Hippocampal formation (tissue), 2 donors: ENCODE measurements at regions not wholly inside any gene's neighbourhood (a gene's known extent, or its start where the extent isn't known, plus 50 kb on each side); places are given as distances from the start of the nearest gene placed in this dataset.
A peak's percentile ranks its signal among the peaks of the same experiment; 100 is the strongest.
"Not testable (repeated sequence)": the region's sequence is repeated elsewhere in the genome, so short reads cannot be mapped to it uniquely, and the experiment has no call there.

ENCODE experiments used
- DNase-seq, 2 donors: peaks; one replicate each; lab custom pipeline; 2025; lab: John Stamatoyannopoulos, UW

DNA sequence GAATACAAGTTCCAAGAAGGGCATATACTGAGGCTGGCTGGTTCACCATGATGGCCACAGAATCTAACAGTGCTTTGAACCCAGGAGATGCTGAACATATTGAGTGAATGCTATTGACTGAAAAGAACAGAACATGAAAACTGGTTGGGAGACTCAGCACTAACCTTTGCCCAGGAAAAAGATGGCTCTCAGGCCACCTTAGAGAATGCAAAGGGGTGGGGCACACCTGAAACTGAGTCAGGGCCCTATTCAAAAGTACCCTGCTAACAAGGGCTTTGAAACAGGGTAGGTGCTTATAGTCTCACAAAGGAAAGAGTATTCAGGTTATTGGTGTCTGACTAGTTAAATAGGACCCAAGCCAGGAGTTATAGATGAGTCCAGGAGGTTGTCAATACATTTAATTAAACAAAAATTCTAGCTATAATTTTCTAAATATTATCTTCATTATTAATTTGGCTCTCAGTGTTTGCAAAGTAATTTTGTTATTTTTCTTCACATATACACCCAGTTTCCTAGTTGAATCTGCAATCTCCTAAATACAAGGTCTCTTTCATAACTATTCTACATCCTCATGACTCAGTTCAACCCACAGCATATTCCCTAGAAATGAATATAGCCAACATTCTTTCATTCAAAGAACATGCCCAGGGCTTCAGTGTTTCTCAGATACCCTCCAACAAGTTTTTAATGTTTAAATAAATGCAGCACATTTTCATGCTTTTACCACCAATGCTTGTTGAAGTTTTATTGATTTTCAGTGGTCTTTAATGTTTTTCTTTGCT, 144.2 kb upstream of the RAPGEF2 start:
- DNase-seq, result no peak

DNA sequence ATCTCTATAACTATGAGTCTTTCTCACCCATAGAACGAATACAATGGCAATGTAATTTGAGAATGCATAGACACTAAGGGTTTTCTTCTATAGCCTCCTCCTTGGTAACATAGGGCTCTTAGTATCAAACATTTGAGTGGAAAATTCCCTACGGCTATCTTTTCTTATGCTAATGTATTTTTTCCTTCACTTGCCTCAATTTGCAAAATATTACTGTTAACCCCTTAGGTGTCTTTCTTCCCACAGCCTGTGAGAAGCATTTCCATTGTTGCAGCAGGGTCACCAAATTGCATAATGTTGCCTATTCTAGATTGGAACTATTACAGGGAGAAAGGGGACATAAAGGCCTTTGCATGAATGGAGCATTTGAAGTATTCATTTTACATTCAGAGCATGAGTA, 140.5 kb upstream of the RAPGEF2 start:
- DNase-seq, result no peak

DNA sequence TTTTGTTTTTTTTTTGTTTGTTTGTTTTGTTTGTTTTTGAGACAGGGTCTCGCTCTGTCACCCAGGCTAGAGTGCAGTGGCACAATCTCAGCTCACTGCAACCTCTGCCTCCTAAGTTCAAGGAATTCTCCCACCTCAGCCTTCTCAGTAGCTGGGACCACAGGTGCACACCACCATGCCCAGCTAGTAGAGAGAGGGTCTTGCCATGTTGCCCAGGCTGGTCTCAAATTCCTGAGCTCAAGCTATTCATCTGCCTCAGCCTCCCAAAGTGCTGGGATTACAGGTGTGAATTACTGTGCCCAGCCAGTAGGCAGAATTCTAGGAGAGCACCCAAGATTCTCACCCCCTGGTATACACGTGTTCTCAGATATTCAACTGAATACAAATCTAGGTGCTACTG, 139.6 kb upstream of the RAPGEF2 start:
- DNase-seq, result not testable (repeated sequence)

DNA sequence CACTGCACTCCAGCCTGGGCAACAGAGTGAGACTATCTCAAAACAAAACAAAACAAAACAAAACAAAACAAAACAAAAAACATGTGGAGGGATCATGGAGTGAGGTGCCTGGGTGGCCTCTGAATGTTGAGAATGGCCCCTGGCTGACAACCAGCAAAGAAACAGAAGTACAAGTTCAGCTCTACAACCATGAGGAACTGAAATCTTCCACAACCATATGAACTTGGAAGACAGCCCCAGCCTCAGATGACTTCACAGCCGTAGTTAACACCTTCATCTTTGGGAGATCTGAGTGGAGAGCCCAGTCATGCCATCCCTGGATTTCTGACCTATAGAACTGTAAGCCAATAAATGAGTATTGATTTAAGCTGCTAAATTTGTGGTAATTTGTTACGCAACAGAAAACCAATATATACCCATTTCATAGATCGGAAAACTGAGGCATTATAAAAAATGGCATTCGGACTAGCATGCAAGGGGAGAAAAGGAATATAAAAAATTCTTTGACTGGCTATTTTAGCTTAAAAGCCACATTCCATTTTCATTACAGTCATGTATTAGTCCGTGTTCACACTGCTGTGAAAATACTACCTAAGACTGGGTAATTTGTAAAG, 138.7 kb upstream of the RAPGEF2 start:
- no peak for DNase-seq

DNA sequence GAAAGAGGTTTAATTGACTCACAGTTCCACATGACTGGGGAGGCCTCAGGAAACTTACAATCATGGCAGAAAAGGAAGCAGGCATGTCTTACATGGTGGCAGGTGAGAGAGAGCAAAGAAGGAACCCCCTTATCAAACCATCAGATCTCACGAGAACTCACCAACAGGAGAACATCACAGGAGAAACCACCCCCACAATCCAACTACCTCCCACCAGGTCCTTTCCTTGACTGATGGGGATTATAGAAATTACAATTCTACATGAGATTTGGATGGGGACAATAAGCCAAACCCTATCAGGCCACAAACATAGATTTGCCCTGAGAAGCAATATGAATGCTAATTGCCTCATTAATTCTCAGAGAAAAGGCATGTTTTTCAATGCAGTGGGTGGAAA, 138.2 kb upstream of the RAPGEF2 start:
- no peak for DNase-seq

DNA sequence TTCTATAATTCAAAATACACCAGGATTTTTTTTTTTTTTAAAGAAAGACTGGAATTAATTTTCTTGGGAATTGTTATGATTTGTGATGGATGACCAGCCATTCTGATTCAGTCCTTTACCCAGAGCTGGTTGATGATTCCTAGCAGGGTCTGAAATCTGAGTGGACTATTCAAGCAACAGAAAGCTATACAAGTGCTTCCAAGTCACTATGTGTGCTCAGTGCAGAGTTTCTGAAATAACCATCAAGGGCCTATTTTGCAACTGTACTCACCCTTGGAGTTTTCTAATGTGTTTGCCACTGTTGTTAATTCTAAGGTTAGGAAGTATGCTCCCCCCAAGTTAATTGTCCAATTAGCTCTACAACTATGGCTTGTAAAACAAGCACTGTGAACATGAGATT, 137.7 kb upstream of the RAPGEF2 start:
- no peak for DNase-seq

DNA sequence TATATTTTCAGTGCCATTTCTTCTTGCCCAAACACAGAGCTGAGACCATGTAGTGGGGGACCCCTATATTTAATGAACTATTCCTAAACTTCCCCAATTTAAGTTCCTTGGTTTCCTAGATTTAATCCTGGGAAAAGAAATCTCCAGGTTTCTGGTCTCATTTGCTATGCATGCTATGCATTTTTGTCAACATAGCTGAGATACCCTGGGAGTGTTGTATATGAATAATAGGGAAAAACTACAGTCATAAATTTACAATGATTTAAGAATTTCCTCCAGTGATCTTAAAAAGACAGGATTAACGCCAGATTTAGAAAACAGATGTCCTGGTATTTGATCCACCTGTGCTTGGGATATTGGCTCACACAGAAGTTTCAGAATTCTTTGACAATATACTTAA, 136.8 kb upstream of the RAPGEF2 start:
- no peak for DNase-seq

DNA sequence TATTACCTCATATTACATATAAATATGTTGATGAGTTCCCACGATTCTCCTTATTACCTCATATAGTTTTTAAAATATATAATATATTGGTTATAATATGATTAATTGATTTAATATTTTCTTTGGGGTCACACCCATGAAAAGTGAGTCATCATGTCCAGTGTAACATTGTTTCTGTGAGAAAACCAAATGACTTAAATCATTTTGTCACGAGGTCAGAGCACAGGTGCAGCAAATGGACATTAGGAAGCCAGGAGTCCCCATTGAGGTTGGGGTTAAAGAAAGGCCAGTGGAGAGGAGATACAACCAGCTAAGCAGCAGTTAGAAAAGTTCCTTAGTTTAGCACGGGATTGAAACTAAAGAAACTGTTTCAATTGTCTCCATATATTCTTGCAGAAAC, 133.9 kb upstream of the RAPGEF2 start:
- DNase-seq, result no peak

DNA sequence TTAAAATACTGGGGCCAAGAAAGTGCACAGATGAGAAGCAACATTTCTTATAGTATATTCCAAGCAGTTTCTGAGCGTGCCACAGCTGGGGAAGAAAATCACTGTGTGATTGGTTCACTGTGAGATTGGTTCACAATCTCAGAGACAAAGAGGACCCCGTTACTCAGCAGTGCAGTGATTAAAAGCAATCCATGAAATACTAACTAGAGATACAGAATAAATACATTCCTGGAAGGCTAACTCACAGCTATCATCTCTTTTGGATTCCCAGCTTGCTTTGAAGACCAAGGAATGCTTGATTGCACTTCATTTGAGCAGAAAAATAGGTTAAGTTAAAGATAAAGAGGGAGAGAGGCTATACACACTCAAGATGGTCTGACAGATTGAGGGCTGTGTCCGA, 132.1 kb upstream of the RAPGEF2 start:
- DNase-seq, result no peak

DNA sequence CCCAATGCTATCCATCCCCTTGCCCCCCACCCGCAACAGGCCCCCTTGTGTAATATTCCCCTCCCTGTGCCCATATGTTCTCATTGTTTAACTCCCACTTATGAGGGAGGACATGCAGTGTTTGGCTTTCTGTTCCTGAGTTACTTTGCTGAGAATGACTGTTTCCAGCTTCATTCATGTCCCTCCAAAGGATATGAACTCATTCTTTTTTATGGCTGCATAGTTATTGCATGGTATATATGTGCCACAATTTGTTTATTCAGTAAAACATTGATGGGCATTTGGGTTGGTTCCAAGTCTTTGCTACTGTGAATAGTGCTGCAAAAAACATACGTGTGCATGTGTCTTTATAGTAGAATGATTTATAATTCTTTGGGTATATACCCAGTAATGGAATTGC, 128.4 kb upstream of the RAPGEF2 start:
- DNase-seq, result not testable (repeated sequence)

DNA sequence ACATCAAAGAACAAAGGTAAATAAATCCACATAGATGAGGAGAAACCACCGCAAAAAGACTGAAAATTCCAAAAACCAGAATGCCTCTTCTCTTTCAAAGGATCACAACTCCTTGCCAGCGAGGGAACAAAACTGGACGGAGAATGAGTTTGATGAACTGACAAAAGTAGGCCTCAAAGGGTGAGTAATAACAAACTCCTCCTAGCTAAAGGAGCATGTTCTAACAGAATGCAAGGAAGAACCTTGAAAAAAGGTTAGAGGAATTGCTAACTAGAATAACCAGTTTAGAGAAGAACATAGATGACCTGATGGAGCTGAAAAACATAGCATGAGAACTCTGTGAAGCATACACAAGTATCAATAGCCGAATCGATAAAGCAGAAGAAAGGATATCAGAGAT, 122.2 kb upstream of the RAPGEF2 start:
- not testable (repeated sequence) for DNase-seq

DNA sequence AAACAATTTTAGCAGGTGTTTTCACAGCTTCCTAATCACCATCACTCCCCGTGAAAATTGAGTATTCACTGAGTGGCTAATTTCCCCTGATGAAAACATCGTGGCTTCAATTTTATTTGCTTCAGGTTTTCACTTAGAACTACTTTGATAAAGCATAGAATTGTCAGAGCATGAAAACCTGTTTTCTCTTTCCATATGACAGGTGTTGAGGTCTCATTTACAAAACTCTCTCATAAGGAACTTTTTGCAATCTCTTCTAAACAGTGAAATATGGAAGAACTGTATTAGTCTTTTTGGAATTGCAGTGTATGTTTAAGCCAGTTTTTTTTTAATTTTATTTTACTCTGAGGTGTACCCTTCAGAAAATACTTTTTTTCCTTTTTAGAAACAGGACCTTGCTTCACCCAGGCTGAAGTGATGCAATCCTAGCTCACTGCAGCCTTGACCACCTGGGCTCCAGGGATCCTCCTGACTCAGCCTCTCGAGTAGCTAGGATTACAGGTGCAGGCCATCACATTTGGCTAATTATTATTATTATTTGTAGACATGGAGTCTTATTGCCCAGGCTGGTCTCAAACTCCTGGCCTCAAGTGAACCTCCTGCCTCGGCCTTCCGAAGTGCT, 111.2 kb upstream of the RAPGEF2 start:
- DNase-seq, result no peak

DNA sequence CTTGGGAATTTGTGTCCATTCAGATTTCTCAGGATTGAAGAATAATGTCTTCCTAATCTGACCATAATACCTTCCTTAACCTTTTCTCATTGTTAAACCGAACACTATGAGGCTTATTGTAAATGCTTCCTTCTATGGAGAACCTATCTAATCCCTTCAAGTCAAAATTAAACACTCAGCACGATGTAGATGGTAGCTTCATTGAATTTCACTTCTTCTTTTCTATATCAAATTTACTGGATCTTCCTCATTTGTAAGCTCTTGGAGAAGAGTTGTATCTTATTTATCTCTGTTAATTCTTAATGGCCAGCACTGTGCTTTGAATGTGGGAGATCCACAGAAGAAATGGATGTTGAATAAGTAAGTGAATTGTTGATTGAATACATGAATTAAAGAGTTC, 109.0 kb upstream of the RAPGEF2 start:
- DNase-seq, result peak in 1 of 2 donors; percentile 17

DNA sequence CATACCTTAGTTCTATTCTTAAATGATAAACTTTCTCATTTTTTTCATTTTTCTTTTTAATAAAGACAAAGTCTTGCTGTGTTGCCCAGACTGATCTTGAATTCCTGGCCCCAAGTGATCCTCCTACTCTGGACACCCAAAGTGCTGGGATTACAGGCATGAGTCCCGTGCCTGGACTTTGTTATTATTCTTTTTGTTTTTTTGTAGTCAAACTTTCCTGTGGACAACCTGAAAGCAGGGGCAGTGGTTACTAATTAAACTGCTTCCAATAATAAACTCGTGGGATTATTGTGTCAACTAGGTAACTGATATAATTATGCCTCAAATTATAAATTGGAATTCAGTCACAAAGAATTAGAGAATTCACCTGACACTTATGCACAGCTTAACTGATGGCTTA, 107.8 kb upstream of the RAPGEF2 start:
- DNase-seq, result no peak

DNA sequence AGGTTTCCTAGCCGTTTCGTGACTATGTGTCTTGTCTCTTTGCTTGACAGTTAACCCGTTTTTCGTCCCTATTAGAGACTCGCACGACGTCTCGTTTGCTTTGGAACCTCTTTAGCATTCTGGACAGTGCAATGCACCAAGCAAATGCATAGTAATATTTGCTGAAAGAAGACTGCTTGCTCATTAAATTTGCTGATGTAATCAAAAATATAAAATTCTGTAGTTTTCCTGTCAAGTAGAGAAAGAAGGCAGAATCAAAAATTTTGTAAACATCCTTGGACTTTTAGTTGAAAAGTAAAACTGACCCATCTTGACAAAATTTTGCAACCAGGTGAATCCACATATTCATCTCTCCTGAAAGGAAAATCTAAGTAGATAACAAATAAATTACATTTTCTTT, 106.9 kb upstream of the RAPGEF2 start:
- DNase-seq, result no peak

DNA sequence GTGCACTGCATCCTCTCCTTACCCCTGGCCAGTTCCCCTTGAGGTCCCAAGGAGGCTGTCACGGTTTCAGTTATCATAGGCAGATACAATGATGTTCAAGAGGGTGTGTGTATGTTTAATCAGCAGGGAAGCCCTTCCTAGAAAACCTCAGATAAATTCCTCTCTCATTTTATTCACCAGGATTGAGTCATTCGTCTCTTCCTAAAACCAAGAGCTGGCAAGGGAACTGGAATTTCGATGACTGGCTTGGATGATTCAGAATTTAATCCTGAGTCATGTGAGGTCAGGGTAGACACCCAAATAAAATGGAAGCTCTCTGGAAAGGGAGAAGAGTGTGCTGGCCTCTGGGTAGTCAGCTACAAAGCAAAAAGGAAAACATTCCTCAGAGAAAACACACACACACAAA, 106.2 kb upstream of the RAPGEF2 start:
- no peak for DNase-seq

DNA sequence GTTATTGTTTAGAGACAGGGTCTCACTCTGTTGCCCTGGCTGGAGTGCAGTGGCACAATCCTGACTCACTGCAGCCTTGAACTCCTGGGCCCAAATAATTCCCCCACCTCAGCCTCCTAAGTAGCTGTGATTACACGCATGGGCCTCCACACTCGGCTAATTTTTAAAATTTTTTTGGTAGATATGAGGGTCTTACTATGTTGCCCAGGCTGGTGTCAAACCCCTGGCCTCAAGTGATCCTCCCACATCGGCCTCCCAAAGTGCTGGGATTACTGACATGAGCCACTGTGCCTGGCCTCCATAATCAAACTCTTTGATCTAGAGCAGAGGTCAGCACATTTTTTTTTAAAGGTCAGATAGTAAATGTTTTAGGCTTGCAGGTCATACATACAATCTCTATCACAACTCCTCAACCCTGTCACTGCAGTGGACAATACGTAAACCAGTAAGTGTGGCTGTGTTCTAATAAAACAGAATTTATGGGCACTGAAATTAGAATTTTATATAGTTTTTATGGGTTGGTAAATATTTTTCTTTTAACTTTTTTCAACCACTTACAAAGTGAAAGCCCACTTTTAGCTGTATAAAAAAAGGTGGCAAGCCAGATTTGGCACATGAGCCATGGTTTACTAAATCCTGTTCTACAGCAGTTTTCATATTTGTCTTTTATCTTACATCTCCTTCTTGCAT, 105.1 kb upstream of the RAPGEF2 start:
- DNase-seq, result no peak

DNA sequence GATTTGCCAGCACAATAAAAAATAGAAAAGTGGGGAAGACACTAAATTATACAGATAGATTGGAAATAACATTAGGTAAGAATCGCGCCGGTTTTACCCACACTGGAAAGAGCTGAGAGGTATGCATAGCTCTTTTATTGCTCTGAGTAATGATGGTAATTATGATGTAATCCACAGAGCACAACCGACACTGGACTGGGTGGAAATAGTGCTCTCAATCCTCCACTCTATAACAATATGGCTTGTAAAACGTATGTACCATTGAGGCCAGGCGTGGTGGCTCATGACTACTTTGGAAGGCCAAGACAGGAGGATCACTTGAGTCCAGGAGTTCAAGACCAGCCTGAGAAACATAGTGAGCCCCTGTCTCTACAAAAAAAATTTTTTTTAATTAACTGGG, 104.3 kb upstream of the RAPGEF2 start:
- no peak for DNase-seq

DNA sequence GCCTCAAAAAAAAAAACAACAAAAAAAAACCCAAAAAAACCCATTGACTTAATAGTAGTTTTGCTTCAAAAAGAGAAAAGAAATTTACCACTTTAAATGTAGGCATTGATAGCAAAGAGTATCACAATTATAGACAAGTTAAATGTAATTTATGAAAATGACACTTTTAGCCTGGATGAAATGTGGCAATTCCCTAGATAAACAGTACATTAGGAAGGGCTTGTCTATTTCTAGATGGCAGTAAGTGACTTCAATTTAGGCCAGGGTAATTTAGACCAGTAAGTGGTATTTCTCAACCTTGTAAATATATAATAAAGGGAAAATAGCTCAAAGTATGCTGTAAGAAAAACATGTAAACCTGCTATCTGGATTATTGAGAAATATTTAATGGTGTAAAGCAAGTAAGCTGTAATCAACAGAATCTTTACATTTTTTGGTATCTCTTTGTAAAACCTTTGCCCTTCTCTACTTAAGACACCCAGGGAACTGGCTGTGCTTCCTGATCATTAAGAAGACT, 103.7 kb upstream of the RAPGEF2 start:
- no peak for DNase-seq

DNA sequence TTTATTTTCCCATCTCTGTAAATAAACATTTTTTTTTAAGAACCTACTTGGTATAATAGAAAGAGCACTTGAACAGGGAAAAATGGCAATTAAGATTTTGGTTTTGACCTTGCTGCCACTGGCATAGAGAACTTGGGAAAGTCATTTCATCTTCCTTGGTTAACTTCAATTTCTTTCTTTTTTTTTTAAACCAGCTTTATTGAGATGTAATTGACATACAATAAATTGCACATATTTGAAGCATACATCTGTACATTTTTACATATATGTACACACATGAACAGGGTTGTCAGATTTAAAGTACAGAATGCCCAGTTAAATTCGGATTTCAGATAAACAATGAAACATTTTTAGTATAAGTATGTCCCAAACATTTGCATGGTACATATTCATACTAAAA, 103.0 kb upstream of the RAPGEF2 start:
- no peak for DNase-seq

DNA sequence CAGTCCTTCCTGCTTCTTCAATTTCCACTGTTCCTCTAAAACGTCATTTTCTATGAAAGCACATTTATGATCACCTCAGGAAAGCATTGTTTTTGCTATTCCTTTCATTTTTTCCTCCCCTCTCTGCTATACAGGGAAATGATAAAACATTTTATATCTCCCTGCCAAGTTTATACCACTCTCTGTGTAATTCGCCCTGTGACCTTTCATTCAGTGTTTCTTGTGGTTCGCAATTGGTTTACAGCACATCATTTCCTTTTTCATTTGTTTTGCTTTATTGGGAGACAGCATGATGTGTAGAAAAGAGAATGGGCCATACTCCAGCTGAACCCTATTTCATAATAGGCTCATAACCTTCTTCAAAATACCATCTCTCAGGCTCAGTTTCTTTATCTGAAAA, 99.9 kb upstream of the RAPGEF2 start:
- DNase-seq, result no peak

DNA sequence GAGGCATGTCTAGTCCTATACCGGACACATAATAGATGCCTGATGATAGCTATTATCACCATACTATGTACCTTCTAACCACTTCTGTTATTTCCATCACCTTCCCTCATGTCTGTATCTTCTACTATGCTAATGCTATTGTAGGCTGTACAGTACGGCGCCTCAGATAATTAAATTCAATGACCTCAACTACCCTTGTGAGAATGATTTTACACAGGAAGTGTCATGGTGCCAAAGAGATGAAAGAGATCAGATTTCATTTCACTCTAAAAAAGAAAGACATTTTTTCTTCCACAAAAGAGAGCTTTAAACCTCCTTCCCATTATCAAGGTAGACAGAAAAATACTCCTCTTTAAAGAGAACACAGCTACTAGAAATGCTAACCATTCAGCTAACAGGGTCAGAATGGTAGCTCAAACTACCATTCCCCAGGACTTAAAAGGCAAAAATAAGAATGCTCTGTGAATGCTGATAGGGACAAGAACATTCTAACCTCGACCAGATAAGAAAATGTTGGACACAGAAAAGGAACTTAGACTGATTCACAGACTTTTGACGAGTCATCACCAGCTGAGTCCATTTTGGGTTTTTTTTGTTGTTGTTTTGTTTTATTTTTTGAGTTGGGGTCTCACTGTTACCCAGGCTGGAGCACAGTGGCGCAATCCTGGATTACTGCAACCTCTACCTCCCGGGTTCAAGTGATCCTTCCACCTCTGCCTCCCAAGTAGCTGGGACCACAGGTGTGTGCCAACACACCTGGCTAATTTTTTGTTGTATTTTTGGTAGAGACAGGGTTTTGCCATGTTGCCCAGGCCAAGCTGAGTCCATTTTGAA, 99.2 kb upstream of the RAPGEF2 start:
- no peak for DNase-seq
